H1 (cell line): ENCODE measurements at regions not wholly inside any gene's neighbourhood (a gene's known extent, or its start where the extent isn't known, plus 50 kb on each side); places are given as distances from the start of the nearest gene placed in this dataset.

Experiments
- BACH1 ChIP-seq: IDR thresholded peaks from 2 replicates; pipeline ENCODE4 v1.6.1; 2012; ENCODE audit warnings: low read length, improper control_type of control experiment
- CREB1 ChIP-seq: IDR thresholded peaks from 2 replicates; pipeline ENCODE4 v1.6.1; 2012; ENCODE audit warnings: inconsistent platforms
- NANOG ChIP-seq: IDR thresholded peaks from 2 replicates; pipeline ENCODE4 v1.6.1; 2011; ENCODE audit warnings: low read length, low read depth, mild to moderate bottlenecking, inconsistent platforms; ENCODE audit not compliant: insufficient read depth, poor library complexity, severe bottlenecking
- RXRA ChIP-seq: IDR thresholded peaks from 2 replicates; pipeline ENCODE4 v1.6.1; 2011; ENCODE audit warnings: low read depth, mild to moderate bottlenecking, low read length, moderate library complexity; ENCODE audit not compliant: insufficient read depth
- SP4 ChIP-seq: IDR thresholded peaks from 2 replicates; pipeline ENCODE4 v1.6.1; 2012; ENCODE audit warnings: low read length, inconsistent platforms
- TAF1 ChIP-seq: IDR thresholded peaks from 2 replicates; pipeline ENCODE4 v1.6.1; 2011; ENCODE audit warnings: mild to moderate bottlenecking, low read depth, low read length
- ZNF274 ChIP-seq: IDR thresholded peaks from 2 replicates; pipeline ENCODE4 v1.7.0; 2012; ENCODE audit warnings: low read length, borderline replicate concordance; ENCODE audit errors: extremely low read depth

GRCh38 chr18:61677435-61677970 is 215.3 kb downstream of the RNF152 start (continued):
- TF ChIP-seq SP4 = no peak
- no peak for TF ChIP-seq CREB1
- no peak for TF ChIP-seq RXRA
- no peak for TF ChIP-seq ZNF274
- no peak for TF ChIP-seq TAF1
- TF ChIP-seq NANOG = no peak
- TF ChIP-seq BACH1 = no peak
